BE2C (cell line): ENCODE measurements at regions not wholly inside any gene's neighbourhood (a gene's known extent, or its start where the extent isn't known, plus 50 kb on each side); places are given as distances from the start of the nearest gene placed in this dataset.

Experiments
- DNase-seq: peaks from one replicate; pipeline ENCODE4 v3.0.0-alpha.2; 2020
- H3K27me3 ChIP-seq: fragments of 250-450 bp; sonication (Bioruptor Pico); 2 replicates; pipeline ENCODE4 v1.5.1; 2020; ENCODE audit warnings: mild to moderate bottlenecking
- H3K36me3 ChIP-seq: fragments of 250-450 bp; sonication (Bioruptor Pico); 2 replicates; pipeline ENCODE4 v1.5.1; 2020; ENCODE audit warnings: mild to moderate bottlenecking
- H3K4me1 ChIP-seq: fragments of 250-450 bp; sonication (Bioruptor Pico); 2 replicates; pipeline ENCODE4 v1.5.1; 2020
- H3K4me3 ChIP-seq: 2 replicates; pipeline ENCODE4 v1.5.1; 2011; ENCODE audit warnings: low read depth, low read length
- H3K9me3 ChIP-seq: fragments of 250-450 bp; sonication (Bioruptor Pico); 2 replicates; pipeline ENCODE4 v1.5.1; 2020
- CTCF ChIP-seq: IDR thresholded peaks from 2 replicates; pipeline ENCODE4 v1.5.1; 2012; ENCODE audit warnings: mild to moderate bottlenecking, low read depth, low read length

GRCh38 chr2:78077633-78078032 lies 555.5 kb upstream of the LRRTM4 start:
- no peak overlapping the region for H3K4me3 ChIP-seq

GRCh38 chr2:78082555-78082954 lies 560.4 kb upstream of the LRRTM4 start:
- Histone ChIP-seq H3K9me3 (no peaks in the 10 kb centered on the region), H3K4me1 (no peaks in the 10 kb centered on the region), H3K4me3 (no peak overlapping the region), H3K27me3 (no peaks in the 10 kb centered on the region), H3K36me3 (no peaks in the 10 kb centered on the region)
- no peak for TF ChIP-seq CTCF
- DNase-seq, result no peak

More at GRCh38 chr2:78077633-78078032, 555.5 kb upstream of the LRRTM4 start:
- Histone ChIP-seq H3K9me3 (no peaks in the 10 kb centered on the region), H3K4me1 (no peaks in the 10 kb centered on the region), H3K36me3 (no peaks in the 10 kb centered on the region), H3K27me3 (no peaks in the 10 kb centered on the region)
- TF ChIP-seq CTCF, result no peak
- DNase-seq, result no peak

GRCh38 chr2:78093436-78093835 lies 571.3 kb upstream of the LRRTM4 start:
- Histone ChIP-seq H3K36me3 (no peaks in the 10 kb centered on the region), H3K27me3 (no peaks in the 10 kb centered on the region), H3K4me3 (no peak overlapping the region), H3K9me3 (no peaks in the 10 kb centered on the region), H3K4me1 (no peaks in the 10 kb centered on the region)
- TF ChIP-seq CTCF, result no peak
- no peak for DNase-seq

GRCh38 chr2:78109272-78109671 lies 587.1 kb upstream of the LRRTM4 start:
- no peak overlapping the region for H3K4me3 ChIP-seq
- H3K4me1 ChIP-seq, result no peaks in the 10 kb centered on the region
- no peaks in the 10 kb centered on the region for H3K9me3 ChIP-seq
- no peak for DNase-seq
- H3K27me3 ChIP-seq, result no peaks in the 10 kb centered on the region
- no peak for TF ChIP-seq CTCF
- H3K36me3 ChIP-seq, result no peaks in the 10 kb centered on the region

GRCh38 chr2:78115291-78115690 lies 593.1 kb upstream of the LRRTM4 start:
- Histone ChIP-seq H3K9me3 (no peaks in the 10 kb centered on the region), H3K36me3 (no peaks in the 10 kb centered on the region), H3K27me3 (no peaks in the 10 kb centered on the region), H3K4me3 (no peak overlapping the region), H3K4me1 (no peaks in the 10 kb centered on the region)
- no peak for TF ChIP-seq CTCF
- DNase-seq, result no peak

- Histone ChIP-seq H3K36me3 (no peaks in the 10 kb centered on the region), H3K27me3 (no peaks in the 10 kb centered on the region), H3K4me3 (no peak overlapping the region), H3K4me1 (no peaks in the 10 kb centered on the region), H3K9me3 (no peaks in the 10 kb centered on the region)
- no peak for DNase-seq
- TF ChIP-seq CTCF, result no peak
These were observed 595.9 kb upstream of the LRRTM4 start for GRCh38 chr2:78118037-78118436.
